Activated T-cell treated with anti-CD3 and anti-CD28 coated beads for 1 hour (primary cell): ENCODE measurements at regions not wholly inside any gene's neighbourhood (a gene's known extent, or its start where the extent isn't known, plus 50 kb on each side); places are given as distances from the start of the nearest gene placed in this dataset.

Source experiments
- DNase-seq: peaks from one replicate; pipeline ENCODE4 v3.0.0-alpha.2; 2020; ENCODE audit warnings: low read depth

DNA sequence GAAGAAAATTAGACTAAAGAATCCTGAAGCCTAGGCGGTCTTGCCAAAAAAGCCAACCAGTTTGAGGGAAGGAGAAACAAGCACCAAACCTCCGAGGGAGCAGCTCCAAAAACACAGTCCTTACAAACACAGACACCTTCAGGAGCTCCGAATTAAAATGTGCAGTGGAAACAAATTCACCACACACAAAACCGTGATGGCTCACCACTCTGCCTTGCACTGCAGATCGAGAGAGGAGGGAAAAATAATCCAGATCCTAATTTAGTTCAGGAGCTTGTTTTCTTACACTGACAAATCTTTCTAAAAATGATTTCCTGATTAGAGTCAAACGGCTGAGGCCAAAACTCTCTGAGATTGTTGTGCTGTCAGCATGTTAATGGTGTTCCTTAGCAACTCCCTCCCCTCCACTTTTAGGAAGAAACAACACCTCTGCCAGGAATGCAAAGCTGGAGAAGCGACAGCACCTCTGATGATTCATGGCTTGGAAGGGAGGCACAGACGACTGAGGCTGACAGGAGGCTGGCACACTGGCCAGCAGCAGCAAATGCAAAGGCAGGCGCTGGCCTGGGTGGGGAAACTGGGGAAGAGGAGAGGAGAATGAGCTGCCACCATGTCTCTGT, 249.4 kb upstream of the KLHL29 start:
- DNase-seq = no peak

DNA sequence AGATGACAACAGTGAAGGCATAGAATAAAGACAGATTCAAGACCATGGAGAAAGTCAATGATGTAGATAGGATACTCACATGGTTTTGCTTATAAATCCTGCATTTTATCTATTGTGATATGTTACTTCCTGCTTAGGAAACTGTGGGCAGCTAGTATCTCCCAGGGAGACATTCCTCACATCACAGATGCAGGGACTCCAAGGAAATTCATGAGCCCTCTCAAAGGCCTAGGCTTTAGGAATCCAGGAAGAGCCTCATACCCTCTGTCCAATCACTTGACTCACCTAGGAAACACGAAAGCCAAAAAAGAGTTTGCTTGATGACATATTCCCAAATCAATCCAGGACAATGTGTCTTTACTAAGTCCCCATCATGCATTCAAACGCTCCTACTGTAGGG, 247.8 kb upstream of the KLHL29 start:
- DNase-seq = no peak

DNA sequence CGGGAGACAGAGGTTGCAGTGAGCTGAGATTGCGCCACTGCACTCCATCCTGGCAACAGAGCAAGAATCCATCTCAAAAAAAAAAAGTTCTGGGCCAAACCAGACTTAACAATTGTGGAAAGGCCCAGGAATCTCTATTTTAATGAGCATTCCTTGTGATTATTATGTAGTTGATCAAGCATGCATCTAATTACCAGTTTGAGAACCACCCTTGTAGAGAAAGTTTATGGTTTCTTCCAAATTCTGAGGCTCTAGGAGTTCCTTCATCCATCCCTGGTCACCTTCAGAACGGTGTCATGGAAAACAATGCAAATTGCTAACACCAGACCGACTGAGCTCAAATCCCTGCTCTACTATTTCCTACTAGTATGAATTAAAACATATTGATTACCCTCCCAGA, 246.3 kb upstream of the KLHL29 start:
- no peak for DNase-seq

DNA sequence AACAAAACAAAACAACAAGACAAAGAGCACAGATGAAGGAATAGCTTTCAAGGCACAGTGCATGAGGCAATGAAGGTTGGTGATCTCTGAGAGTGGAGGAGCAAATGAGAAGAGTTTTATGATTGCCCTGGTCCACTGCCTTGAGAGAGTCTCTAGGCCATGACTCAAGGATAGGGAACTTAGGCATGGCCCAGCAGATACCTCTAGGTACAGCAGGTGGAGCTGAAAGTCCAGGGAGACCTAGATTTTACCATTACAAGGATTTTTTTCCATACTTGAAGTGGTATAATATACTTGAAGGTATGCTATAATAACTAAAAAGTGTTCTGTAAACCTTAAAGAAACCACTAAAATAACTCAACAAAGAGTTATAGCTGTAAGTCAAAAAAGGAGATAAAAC, 239.5 kb upstream of the KLHL29 start:
- DNase-seq = no peak

DNA sequence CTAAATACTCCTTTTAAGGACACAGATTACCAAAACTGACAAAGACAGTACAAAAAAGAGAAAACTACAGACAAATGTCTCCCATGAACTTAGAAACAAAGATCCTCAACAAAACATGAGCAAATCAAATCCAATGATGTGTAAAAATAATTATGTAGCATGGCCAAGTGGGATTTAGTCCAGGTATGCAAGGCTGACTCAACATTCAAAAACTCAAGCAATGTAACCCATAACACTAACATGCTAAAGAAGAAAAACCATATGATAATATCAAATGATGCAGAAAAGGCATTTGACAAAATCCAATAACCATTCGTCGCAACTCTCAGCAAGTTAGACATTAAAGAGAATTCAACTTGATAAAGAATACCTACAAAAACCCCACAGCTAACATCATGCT, 239.0 kb upstream of the KLHL29 start:
- no peak for DNase-seq

DNA sequence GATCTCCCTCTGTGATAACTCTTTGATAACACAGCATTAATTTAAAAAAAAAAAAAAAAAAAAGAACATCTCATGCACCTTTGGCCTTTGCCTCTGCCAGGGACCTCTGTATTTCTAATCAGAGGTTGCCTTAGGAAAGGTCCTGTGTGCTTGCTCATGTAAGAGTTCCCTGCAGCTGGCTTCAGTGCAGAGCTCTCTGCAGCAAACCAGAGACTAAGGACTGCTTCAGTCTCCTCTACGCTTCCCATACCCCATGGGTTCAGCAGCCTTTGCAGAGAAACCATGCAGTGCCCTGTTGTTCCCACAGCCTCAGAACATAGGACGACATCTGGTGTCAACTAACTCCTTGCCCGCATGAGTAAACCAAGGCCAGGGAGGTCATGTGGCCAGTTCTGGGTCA, 236.6 kb upstream of the KLHL29 start:
- DNase-seq = no peak

DNA sequence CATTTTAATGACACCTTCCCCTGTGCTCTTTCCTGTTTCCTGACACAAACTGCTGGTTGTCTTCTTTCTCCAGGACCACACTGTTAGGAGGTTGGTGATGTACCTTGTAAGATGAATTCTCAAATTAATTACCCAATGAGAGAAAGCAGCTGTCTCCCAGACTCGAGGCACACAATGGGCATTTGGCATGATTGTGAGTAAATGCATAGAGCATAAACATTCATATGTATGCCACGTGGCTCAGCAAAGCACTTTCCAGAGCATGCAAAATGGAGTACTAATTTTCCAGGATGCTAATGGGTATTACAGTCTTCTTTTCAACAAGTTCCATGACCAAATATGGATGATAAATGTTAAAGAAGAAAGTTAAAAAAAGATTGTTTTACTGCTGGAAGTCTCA, 235.2 kb upstream of the KLHL29 start:
- DNase-seq = no peak

DNA sequence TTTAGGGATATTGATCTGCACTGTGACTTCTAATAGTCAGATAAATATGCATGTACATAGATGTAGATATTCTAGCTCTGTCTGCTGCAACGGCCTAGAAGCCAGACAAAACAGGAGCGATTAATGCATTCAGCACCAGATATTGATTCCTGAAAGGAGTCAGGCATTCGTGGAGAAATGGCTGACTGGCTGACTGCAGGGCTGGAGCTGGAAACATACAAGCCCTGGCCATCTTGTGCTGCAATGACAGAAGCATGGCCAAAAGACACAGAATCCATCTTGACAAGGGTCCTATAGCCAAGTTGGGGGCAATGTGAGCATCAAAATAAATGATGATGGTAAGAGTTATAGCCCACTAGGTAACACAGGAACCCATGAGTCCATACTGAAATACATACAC, 231.5 kb upstream of the KLHL29 start:
- no peak for DNase-seq

DNA sequence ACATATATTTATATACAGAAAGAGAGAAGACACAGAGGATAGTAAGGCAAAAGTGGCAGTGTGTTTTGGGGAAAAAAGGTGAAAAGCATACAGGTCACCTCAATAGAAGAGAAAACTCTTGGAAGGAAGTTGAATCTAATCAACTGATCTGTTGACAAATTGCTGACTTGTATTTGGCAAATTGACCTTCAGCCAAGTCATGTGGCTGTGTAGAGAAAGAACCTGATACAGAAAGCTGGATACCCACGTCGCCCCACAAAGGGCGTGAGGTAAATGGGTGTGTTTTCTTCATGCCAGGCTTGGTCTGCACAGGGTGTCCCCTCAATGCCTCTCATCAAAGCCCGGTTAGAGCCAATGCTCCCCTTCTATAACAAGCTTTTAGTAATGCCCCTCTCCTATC, 230.0 kb upstream of the KLHL29 start:
- DNase-seq = no peak

DNA sequence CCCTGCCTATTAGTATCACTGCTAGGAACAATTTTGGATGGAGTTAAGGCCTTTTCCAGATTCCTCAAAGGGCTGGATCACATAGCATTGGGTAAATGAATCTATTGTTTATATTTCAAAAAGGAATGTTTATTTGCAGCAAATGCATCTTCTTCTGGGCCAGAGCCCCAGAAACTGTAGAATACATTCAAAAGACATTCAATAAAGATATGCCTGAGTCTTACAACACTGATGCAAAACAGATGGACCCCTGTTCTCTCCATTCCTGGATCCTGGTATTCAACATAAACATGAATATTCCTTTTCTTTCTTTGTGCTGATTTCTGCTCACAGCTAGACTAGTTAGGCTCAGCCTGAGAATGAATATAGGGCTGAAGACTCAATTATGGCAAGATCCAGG, 227.2 kb upstream of the KLHL29 start:
- DNase-seq = no peak

DNA sequence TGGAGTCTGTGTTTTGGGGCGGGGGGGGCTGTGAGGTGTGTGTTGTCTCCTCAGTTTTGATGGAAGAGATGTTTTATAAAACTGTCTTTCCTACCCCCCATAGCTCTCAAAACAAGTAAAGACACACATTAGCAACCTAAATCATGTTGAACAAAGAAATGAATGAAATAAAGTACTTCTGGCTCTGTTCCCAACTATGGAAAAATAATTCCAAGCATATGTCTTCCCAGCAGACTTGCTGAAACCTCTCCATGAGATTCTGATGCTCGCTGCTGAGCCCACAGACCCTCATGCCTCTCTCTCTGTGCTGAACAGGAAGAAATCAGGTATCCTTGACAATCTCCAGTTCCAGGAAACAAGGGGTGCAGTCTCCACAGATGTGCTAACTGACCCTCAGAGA, 226.7 kb upstream of the KLHL29 start:
- no peak for DNase-seq

DNA sequence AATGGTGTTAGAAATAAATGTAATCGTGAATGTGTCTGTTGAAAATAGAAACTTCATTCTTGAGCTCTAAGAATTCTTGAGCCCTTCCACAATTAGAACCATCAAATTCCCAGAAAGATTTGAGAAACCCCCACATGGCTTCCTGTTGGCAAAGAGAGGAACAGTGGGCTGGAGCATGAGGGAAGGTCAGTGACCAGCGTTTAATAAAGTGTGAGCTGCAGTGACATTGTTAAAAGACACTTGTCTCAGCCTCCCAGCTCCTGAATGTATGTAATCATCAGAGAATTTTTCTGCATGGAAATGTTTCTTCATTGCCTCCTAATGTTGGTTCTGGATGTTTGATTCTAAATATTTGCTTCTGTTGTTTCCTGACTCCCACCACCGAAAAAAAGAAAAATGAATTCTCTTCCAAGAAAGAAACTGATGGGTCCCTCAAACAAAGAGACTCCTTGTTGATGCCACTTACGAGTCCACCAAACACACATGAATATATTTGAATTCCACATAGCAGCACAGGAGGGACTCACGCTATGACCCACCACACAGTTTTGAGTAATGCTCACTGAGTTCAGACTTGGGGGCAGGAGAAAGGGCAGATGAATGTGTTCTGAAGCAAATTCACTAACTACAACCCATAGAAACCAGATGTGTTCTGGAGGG, 225.1 kb upstream of the KLHL29 start:
- no peak for DNase-seq

DNA sequence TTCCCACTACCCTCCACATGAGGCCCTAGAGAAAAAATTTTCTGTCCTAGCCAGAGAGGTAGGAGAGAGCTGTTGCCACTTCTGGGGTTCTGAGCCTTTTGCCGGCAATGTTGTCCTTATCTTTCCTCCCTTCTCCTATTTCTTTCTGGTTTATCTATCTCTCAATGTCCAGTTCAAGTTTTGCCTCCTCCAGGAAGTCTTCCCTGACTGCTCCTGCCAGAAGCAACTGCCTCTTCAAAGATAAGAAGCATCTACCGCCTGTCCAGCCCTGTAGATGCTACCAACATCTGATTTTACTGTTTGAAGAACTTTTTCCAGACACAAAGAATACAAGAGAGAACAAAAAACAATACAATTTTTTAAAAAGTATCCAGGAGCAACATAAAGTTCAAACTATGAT, 220.8 kb upstream of the KLHL29 start:
- DNase-seq = no peak

DNA sequence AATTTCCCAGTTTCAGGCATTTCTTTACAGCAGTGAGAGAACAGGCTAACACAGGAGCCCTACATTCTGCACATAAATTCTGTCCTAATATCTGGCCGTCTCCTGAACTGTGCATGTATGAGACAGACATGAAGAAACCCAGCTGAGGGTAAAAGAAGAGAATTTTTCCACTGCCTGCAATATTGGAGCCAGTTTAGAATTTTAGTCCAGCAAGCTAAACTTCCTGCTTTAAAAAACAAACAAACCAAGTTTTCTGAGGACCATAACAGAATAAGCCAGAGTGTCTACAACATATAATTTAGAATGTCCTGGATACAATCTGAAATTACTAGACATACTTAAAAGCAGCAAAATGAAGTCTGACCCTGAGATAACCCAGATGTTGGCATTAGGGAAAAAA, 215.1 kb upstream of the KLHL29 start:
- DNase-seq = no peak

DNA sequence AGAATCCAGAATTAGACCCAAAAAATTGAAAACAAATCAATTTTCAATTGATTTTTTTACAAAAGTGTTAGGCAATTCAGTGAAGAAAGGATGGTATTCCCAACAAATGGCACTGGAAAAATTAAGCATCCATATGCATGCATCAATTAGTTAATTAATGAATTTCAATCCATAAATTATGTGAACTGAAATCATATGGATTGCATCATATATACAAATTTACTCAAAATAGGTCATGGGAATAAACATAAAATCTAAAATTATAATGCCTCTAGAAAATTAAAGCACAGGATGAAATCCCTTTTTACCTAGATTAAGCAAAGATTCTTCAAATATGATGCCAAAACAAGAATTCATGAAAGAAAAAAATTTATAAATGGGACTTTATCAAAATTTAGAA, 213.9 kb upstream of the KLHL29 start:
- no peak for DNase-seq

DNA sequence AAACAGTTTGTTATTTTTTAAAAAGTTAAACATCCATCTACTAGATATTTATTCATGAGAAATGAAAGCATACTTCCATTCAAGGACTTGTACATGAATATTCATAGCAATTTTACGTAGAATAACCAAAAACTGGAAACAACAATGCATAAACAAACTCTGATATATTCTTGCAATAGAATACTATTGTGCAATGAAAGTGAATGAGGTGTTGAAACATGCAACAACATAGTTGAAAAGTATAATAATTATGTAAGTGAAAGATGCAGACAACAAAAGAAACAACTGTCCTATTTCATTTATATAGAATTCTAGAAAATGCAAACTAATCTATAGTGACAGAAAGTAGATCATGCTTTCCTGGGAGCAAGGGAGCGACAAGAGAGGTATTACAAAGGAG, 206.6 kb upstream of the KLHL29 start:
- no peak for DNase-seq

DNA sequence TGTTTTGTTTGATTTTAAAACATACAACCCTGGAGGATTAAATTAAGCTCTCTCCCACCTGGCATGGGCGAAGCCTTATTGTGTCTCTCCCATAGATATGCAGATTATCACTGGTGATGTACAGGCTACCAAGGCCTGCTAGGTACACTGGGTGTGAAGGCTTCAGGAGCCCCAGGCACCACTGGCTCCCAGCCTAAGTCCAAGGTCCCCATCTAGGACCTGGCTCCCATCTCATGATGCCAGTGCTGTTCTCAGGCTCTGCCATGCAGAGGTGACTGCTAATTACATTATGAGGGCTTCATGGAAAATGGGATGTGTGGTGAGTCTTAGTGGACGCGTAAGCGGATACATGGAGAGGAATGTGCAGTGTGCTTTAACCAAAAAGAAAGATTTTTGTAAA, 201.2 kb upstream of the KLHL29 start:
- no peak for DNase-seq

DNA sequence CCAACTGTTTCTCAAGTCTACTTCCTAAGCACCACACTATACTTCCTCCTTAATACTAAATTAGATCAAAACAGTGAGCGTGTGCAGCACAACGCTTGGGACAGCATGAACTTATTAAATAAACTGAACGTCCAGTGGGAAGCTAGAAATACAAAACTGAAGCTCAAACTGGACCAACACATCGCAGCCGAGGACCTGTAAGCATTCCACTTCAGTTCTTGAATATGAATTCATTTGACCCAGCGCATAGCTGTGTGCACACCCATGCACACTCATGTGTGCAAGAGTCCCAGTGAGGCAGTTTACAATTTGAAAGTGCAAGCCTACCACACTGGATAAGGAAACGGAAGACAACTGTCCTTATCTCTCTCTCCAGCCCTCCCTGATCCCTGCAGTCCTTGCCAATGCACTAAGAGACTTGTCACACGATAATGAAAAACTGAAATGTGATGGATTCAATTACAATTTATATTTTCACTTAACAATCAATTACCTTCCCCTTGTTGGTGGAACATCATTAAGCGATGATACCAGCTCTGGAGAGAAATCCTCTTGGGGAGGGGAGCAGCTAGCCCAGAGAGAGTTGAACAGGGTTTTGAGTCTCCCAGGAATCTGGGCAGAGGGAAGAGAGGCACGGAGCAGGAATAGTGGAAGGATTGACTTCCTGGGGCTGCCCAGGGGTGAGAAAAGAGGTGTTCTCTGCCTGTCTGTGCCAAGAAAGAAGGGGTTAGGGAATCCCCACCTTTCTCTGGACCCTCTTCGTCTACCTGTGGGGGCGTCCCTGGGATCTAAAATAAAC, 186.5 kb upstream of the KLHL29 start:
- DNase-seq = no peak

DNA sequence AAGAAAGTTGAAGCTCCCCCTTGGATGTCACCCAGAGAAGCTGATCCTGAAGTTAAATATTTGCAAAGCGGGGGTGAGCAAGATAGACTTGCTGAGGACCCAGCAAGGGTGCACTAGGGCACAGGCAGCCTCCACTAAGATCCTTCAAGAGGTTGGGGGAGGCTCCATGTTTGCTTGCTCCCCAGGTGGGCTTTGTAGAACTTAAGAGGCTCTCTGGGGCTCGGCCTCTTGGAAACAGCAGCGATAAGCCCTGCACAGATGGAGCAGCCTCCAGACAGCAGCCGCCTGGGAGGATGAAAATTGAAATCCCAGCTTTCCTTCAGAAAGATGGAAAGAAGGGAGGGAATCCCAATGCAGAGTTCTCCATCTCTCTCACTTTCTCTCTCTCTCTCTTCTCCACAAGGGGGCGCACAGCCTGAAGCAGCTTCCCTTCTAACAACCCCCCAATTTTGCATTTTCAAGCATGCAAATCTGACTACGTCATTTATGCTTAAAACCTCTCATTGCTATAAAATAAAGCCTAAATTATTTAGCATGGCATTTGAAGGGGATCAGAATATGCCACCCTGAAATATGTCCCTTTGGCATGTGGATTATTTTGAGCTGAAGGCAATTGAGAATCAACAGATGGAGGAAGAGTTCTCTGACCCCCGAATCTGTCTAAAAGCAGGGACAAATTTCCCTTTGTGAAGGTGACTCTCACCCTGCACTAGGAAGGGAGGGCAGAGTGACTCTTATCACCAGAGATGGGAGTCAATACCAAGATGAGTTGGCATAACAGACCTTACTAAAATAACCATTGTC, 185.7 kb upstream of the KLHL29 start:
- DNase-seq = no peak

DNA sequence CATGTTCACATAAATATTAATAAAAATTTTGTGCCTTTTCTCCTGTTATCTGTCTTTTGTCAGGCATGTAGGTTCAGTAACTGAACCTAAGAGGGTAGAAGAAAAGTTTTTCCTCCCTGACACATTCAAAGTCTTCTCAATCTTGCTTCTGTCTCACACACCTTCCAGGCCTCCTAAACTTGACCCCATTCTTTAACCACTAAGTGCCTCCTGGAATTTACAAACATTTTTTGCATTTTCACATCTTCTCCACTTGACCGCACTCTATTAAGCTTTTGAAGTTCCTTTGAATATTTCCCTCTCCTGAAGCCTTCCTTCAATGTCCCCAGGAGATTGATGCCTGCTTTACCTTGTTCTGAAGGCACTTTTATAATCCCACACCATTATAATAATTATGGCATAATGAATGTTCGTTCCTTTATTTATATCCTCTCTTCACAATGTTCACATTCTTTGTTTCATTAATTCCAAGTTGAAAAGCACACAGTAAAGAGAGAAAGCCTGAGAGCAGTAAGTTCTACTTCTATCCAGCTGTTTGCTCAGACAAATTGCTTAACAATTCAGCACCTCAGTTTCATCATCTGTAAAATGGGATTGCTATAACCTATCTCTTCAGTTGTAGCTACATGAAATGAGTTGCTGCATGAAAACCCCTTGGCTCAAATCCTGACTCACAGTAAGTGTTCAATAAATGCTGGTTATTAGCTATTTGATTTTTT, 184.8 kb upstream of the KLHL29 start:
- DNase-seq = no peak

DNA sequence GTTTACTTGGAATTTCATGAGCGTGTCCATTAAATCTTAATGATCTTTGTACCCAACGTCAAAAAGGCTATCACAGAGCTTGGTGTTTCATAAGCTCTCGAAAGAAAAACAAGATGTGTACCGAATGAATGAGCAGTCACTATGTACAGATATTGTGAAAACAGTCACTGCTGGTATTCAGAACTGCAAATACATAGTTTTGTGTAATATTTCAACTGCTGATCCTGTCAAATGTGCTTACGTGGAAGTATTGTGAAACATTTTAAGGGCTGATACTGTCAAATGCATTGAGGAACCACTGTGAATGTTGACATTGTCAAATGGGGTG, 184.2 kb upstream of the KLHL29 start:
- no peak for DNase-seq

DNA sequence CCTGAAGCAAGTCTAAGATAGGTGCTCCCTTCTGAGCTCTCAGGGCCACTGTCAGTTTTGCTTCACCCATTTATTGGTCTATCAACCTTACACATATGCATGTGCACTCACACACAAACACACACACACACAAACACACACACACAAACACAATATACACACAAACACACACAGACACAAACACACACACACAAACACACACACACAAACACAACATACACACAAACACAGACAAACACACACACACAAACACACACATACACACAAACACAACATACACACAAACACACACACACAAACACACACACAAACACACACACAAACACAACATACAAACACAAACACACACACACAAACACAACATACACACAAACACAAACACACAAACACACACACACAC, 181.6 kb upstream of the KLHL29 start:
- no peak for DNase-seq
